ENCODE measurements at regions not wholly inside any gene's neighbourhood (a gene's known extent, or its start where the extent isn't known, plus 50 kb on each side); places are given as distances from the start of the nearest gene placed in this dataset.

GRCh38 chr10:2047679-2048078, 310.4 kb upstream of the ADARB2 start:
- Mint-ChIP-seq H3K27ac (no peak overlapping the region), H3K9me3 (ENCODE audit: low read depth) (peaks cover 18% of the 10 kb centered on the region), H3K4me1 (ENCODE audit: low read depth) (peaks cover 3% of the 10 kb centered on the region), H3K36me3 (ENCODE audit: insufficient read depth) (no peaks in the 10 kb centered on the region), H3K4me3 (ENCODE audit: low read depth) (no peak overlapping the region), H3K27me3 (no peaks in the 10 kb centered on the region)
- DNase-seq (ENCODE audit: low spot score, unreplicated experiment) = no peak
- TF ChIP-seq, protein P1, sequence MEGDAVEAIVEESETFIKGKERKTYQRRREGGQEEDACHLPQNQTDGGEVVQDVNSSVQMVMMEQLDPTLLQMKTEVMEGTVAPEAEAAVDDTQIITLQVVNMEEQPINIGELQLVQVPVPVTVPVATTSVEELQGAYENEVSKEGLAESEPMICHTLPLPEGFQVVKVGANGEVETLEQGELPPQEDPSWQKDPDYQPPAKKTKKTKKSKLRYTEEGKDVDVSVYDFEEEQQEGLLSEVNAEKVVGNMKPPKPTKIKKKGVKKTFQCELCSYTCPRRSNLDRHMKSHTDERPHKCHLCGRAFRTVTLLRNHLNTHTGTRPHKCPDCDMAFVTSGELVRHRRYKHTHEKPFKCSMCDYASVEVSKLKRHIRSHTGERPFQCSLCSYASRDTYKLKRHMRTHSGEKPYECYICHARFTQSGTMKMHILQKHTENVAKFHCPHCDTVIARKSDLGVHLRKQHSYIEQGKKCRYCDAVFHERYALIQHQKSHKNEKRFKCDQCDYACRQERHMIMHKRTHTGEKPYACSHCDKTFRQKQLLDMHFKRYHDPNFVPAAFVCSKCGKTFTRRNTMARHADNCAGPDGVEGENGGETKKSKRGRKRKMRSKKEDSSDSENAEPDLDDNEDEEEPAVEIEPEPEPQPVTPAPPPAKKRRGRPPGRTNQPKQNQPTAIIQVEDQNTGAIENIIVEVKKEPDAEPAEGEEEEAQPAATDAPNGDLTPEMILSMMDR (IDR thresholded peaks at IDR 0.05; ENCODE audit: unreplicated experiment) = no peak

DNA sequence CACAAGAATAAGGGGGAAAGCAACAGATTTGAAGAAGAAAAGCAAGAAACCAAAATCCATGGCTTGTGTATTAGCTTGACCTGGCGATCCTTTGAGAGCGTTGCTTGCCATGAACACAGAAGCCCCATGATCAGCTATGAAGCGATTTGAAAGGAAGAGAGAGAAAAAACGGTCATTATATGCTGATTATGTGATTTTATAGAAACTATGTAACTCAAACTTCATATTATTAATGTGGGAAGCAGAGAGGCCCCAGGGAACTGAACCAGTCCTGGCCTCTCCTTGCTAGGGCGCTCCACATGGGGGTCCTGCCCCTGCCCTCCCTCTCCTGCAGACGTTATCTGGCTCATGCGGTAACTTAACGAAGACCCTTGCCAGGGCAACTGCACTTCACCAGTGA, 306.1 kb upstream of the ADARB2 start:
- no peak for DNase-seq (ENCODE audit: low spot score, unreplicated experiment)
- H3K4me3 Mint-ChIP-seq (ENCODE audit: low read depth) = no peak overlapping the region
- H3K27me3 Mint-ChIP-seq = no peaks in the 10 kb centered on the region
- H3K36me3 Mint-ChIP-seq (ENCODE audit: insufficient read depth) = no peaks in the 10 kb centered on the region
- TF ChIP-seq, protein P1 (IDR thresholded peaks at IDR 0.05; ENCODE audit: unreplicated experiment) = no peak
- peaks cover 3% of the 10 kb centered on the region for H3K4me1 Mint-ChIP-seq (ENCODE audit: low read depth)
- peaks cover under 1% of the 10 kb centered on the region for H3K9me3 Mint-ChIP-seq (ENCODE audit: low read depth)
- no peak overlapping the region for H3K27ac Mint-ChIP-seq

GRCh38 chr10:2038036-2038435, 300.7 kb upstream of the ADARB2 start:
- no peaks in the 10 kb centered on the region for H3K4me1 Mint-ChIP-seq (ENCODE audit: low read depth)
- no peak for DNase-seq (ENCODE audit: low spot score, unreplicated experiment)
- peaks cover 8% of the 10 kb centered on the region for H3K9me3 Mint-ChIP-seq (ENCODE audit: low read depth)
- H3K4me3 Mint-ChIP-seq (ENCODE audit: low read depth) = no peak overlapping the region
- no peaks in the 10 kb centered on the region for H3K27me3 Mint-ChIP-seq
- H3K27ac Mint-ChIP-seq = no peak overlapping the region
- TF ChIP-seq, protein P1 (IDR thresholded peaks at IDR 0.05; ENCODE audit: unreplicated experiment) = no peak
- H3K36me3 Mint-ChIP-seq (ENCODE audit: insufficient read depth) = no peaks in the 10 kb centered on the region

- Mint-ChIP-seq H3K4me3 (ENCODE audit: low read depth) (no peak overlapping the region), H3K4me1 (ENCODE audit: low read depth) (no peaks in the 10 kb centered on the region), H3K27ac (no peak overlapping the region), H3K9me3 (ENCODE audit: low read depth) (peaks cover 9% of the 10 kb centered on the region), H3K27me3 (peaks cover 2% of the 10 kb centered on the region), H3K36me3 (ENCODE audit: insufficient read depth) (no peaks in the 10 kb centered on the region)
- TF ChIP-seq, protein P1 (IDR thresholded peaks at IDR 0.05; ENCODE audit: unreplicated experiment) = no peak
- no peak for DNase-seq (ENCODE audit: low spot score, unreplicated experiment)
Observed at GRCh38 chr10:2037246-2037645, 299.9 kb upstream of the ADARB2 start.

GRCh38 chr10:2036209-2036608, 298.9 kb upstream of the ADARB2 start:
- no peak overlapping the region for H3K4me3 Mint-ChIP-seq (ENCODE audit: low read depth)
- H3K9me3 Mint-ChIP-seq (ENCODE audit: low read depth) = peaks cover 10% of the 10 kb centered on the region
- H3K36me3 Mint-ChIP-seq (ENCODE audit: insufficient read depth) = no peaks in the 10 kb centered on the region
- H3K27me3 Mint-ChIP-seq = peaks cover 4% of the 10 kb centered on the region
- DNase-seq (ENCODE audit: low spot score, unreplicated experiment) = no peak
- H3K27ac Mint-ChIP-seq = no peak overlapping the region
- TF ChIP-seq, protein P1 (IDR thresholded peaks at IDR 0.05; ENCODE audit: unreplicated experiment) = no peak
- H3K4me1 Mint-ChIP-seq (ENCODE audit: low read depth) = no peaks in the 10 kb centered on the region
